ENCODE measurements at regions not wholly inside any gene's neighbourhood (a gene's known extent, or its start where the extent isn't known, plus 50 kb on each side); places are given as distances from the start of the nearest gene placed in this dataset.

GRCh38 chr9:695252-695651 is 146.2 kb upstream of the DMRT1 start:
- intact Hi-C loops (cut with DNase I; ENCODE audit: low total_unique reads), result no loop called here
- TF ChIP-seq POLR2AphosphoS5 (IDR thresholded peaks at IDR 0.05), result no peak
- TF ChIP-seq POLR2A (IDR thresholded peaks at IDR 0.05), result no peak
- no peak for TF ChIP-seq CTCF (IDR thresholded peaks at IDR 0.05 in 8 of 11, conservative IDR thresholded peaks at IDR 0.05 in 3 of 11)
- peak overlapping the region in 1 of 8 donors; percentile 37 for H3K4me3 ChIP-seq
- H3K27ac ChIP-seq, result peak overlapping the region in 1 of 8 donors; percentile 68
- H3K4me1 ChIP-seq, result peaks cover 0 to 28% (median 13%) of the 10 kb centered on the region in 6 donors
- 57 to 72% (median 64%) methylated on average over 4 of the region's 4 CpGs for WGBS, 5 donors
- no peaks in the 10 kb centered on the region for H3K27me3 ChIP-seq (replicated peaks in 1 of 7)
- H3K36me3 ChIP-seq, result no peaks in the 10 kb centered on the region
- no peaks in the 10 kb centered on the region for H3K9me3 ChIP-seq
- no peak for DNase-seq

GRCh38 chr9:696332-697323 is 144.9 kb upstream of the DMRT1 start:
- Histone ChIP-seq H3K27me3 (replicated peaks in 1 of 7) (no peaks in the 10 kb centered on the region), H3K4me1 (peaks cover 0 to 28% (median 13%) of the 10 kb centered on the region in 6 donors), H3K27ac (no peak overlapping the region), H3K4me3 (no peak overlapping the region), H3K36me3 (no peaks in the 10 kb centered on the region), H3K9me3 (no peaks in the 10 kb centered on the region)
- no peak for TF ChIP-seq POLR2AphosphoS5 (IDR thresholded peaks at IDR 0.05)
- TF ChIP-seq CTCF (IDR thresholded peaks at IDR 0.05 in 8 of 11, conservative IDR thresholded peaks at IDR 0.05 in 3 of 11), result no peak
- no peak for TF ChIP-seq POLR2A (IDR thresholded peaks at IDR 0.05)
- 49 to 69% (median 51%) methylated on average over 9 of the region's 9 CpGs for WGBS, 5 donors
- no peak for DNase-seq
- intact Hi-C loops (cut with DNase I; ENCODE audit: low total_unique reads), result no loop called here

- H3K9me3 ChIP-seq, result no peaks in the 10 kb centered on the region
- H3K36me3 ChIP-seq, result no peaks in the 10 kb centered on the region
- no peak for TF ChIP-seq POLR2AphosphoS5 (IDR thresholded peaks at IDR 0.05)
- no peak for TF ChIP-seq POLR2A (IDR thresholded peaks at IDR 0.05)
- TF ChIP-seq CTCF (IDR thresholded peaks at IDR 0.05 in 8 of 11, conservative IDR thresholded peaks at IDR 0.05 in 3 of 11), result no peak
- H3K4me1 ChIP-seq, result peaks cover 0 to 22% (median 10%) of the 10 kb centered on the region in 6 donors
- 67 to 84% (median 79%) methylated on average over 5 of the region's 5 CpGs for WGBS, 5 donors
- intact Hi-C loops (cut with DNase I; ENCODE audit: low total_unique reads), result no loop called here
- DNase-seq, result no peak
- H3K27me3 ChIP-seq (replicated peaks in 1 of 7), result no peaks in the 10 kb centered on the region
- no peak overlapping the region for H3K4me3 ChIP-seq
- H3K27ac ChIP-seq, result no peak overlapping the region
These were observed 143.2 kb upstream of the DMRT1 start for GRCh38 chr9:698276-698675.

- 82 to 93% (median 90%) methylated on average over 6 of the region's 6 CpGs for WGBS, 5 donors
- TF ChIP-seq POLR2A (IDR thresholded peaks at IDR 0.05) (no peak), CTCF (IDR thresholded peaks at IDR 0.05 in 8 of 11, conservative IDR thresholded peaks at IDR 0.05 in 3 of 11) (no peak), POLR2AphosphoS5 (IDR thresholded peaks at IDR 0.05) (no peak)
- no peaks in the 10 kb centered on the region for H3K27me3 ChIP-seq (replicated peaks in 1 of 7)
- peaks cover 0 to 15% (median 10%) of the 10 kb centered on the region in 6 donors for H3K4me1 ChIP-seq
- no peaks in the 10 kb centered on the region for H3K36me3 ChIP-seq
- no peaks in the 10 kb centered on the region for H3K9me3 ChIP-seq
- DNase-seq, result no peak
- no peak overlapping the region for H3K27ac ChIP-seq
- H3K4me3 ChIP-seq, result no peak overlapping the region
- intact Hi-C loops (cut with DNase I; ENCODE audit: low total_unique reads), result no loop called here
These were observed 142.5 kb upstream of the DMRT1 start for GRCh38 chr9:698954-699353.
